Gastrocnemius medialis (tissue), 4 donors: ENCODE measurements at regions not wholly inside any gene's neighbourhood (a gene's known extent, or its start where the extent isn't known, plus 50 kb on each side); places are given as distances from the start of the nearest gene placed in this dataset.

Experiments used
- CTCF ChIP-seq, 5 experiments: fragments of 450-650 bp in 3 of 5; fragments of 200-600 bp in 2 of 5; sonication (generic) in 2 of 5; IDR thresholded peaks in 4 of 5; conservative IDR thresholded peaks in 1 of 5; 1 replicate in 4 of 5; 2 replicates in 1 of 5; pipeline ENCODE4 v1.5.1; 2016 to 2019; ENCODE audit warnings: antibody characterized with exemption in 5 of 5, mild to moderate bottlenecking in 3 of 5, moderate library complexity in 3 of 5
- POLR2A ChIP-seq, 2 donors: fragments of 450-650 bp; IDR thresholded peaks; one replicate each; pipeline ENCODE4 v1.6.1; 2017; ENCODE audit warnings: antibody characterized with exemption in 2 of 2, mild to moderate bottlenecking in 2 of 2, moderate library complexity in 2 of 2

DNA sequence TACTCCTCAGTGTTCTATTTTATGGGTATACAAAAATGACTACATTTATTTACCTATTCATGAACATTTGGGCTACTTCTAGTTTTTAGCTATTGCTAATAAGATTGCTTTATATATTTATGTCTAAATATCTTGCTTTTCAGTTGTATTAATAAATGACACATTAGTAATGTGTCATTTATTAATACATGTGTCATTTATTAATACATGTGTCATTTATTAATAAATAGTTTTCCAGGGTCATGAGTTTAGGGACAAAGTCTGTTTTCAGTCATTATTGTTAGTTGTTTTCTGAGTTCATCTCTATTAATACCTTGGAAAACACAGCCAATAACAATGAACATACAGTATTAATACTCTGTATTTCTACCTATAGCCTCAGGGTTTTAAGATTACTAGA is 1630.7 kb upstream of the IGFBP7 start:
- TF ChIP-seq CTCF (IDR thresholded peaks at IDR 0.05 in 4 of 5, conservative IDR thresholded peaks at IDR 0.05 in 1 of 5) (no peak), POLR2A (IDR thresholded peaks at IDR 0.05) (no peak)
